Body of pancreas (tissue), 4 donors: ENCODE measurements at regions not wholly inside any gene's neighbourhood (a gene's known extent, or its start where the extent isn't known, plus 50 kb on each side); places are given as distances from the start of the nearest gene placed in this dataset.

Experiments used
- CTCF ChIP-seq, 7 experiments: fragments of 450-650 bp in 4 of 7; fragments of 200-600 bp in 3 of 7; sonication (generic) in 3 of 7; IDR thresholded peaks; one replicate each; pipeline ENCODE4 v1.5.1; 2016 to 2019; ENCODE audit warnings: antibody characterized with exemption in 7 of 7
- POLR2A ChIP-seq, 3 donors: fragments of 450-650 bp; IDR thresholded peaks; one replicate each; pipeline ENCODE4 v1.6.1; 2016; ENCODE audit warnings: antibody characterized with exemption in 3 of 3, mild to moderate bottlenecking in 2 of 3

- TF ChIP-seq CTCF (IDR thresholded peaks at IDR 0.05) (no peak), POLR2A (IDR thresholded peaks at IDR 0.05) (no peak)
Measured at GRCh38 chr7:140269004-140269638, 92.3 kb upstream of the KDM7A start.
